ENCODE measurements at regions not wholly inside any gene's neighbourhood (a gene's known extent, or its start where the extent isn't known, plus 50 kb on each side); places are given as distances from the start of the nearest gene placed in this dataset.
A peak's percentile ranks its signal among the peaks of the same experiment; 100 is the strongest.
"Not testable (repeated sequence)": the region's sequence is repeated elsewhere in the genome, so short reads cannot be mapped to it uniquely, and the experiment has no call there.

DNA sequence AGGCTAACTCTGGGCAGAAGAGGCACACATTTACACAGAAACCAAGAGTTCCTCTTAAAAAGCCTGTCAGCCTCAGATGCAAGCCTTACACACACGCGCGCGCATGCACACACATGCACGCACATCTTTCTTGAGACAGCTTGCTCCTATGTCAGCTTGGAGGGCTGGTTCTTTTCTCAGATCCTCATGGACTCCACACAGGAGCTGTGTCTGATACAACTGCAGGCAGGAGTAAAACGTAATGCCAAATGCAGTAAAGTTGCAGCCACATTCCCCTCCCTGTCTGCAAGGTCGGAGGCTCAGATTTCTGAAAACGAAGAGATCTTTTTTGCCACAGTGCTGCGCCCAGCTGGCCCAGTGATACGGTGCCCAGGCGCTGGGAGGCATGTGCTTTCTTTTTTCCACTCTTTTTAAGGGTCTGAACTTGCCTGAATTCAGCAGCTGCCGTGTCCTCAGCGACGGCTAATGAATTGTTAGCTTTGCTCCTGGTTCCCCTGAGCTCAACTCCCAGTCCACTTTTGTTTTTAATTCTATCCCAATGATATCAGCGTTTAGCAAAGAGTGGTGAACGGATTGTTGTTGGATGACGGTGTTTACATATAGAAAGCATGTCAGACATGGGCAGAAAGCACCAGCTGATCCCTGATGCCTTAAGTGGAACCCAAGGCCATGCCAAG, 72.9 kb upstream of the FOXN3 start:
- DNase-seq (ENCODE audit: low spot score), result peak; percentile 29

DNA sequence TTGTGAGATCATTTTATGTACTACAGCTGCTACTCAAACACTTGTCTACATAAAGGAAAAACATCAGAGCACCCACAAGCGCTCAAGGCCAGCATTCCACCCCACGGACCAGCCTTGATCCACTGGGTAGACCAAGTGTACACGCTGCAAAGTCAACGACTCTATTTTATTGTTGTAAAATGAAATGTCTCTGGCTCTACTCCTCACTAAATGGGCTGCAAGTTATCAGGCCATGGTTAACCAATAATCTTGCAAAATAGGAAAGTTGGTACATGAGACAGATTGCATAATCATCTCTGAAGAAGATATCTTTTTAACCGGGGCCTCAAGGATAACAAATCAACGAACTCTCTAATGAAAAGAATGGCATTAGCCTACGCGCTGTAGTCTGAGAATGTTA, 69.9 kb upstream of the FOXN3 start:
- DNase-seq (ENCODE audit: low spot score), result no peak

DNA sequence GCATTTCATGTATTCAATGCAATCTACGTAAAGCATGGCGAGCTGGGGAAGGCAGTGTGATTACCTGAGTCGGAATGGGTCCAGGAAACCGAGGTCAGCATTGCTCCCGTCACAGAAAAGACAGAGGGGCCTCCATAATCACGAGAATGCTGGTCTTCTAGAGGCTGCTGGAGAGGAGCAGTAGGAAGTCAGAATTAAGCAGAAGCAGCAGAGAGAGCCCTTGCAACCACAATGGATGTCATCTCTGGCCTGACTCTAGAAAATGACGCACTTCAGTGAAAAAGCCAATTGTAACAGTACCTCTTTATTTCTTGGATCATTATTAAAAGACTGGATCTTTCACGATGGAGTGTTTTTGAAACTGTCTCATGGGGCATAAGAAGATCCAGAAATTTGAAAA, 69.5 kb upstream of the FOXN3 start:
- DNase-seq (ENCODE audit: low spot score), result no peak

DNA sequence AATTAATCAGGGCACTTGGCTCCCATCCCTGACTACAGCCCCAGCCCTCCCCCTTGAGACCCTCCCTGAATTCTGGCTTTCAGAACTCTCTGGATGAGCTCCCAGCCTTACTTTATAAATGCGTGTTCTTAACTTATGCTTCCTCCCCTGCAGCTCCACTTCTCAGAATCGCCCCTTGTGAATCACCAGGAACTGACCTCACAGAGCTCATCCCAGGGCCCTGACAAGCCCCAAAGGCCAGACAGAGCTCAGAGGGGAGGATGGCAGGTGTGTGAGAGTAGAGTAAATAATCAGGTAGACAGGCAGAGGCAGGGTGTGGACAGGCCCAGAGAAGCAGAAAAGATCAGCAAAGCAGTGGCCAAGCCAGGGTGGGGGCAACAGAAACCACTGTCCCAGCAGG, 68.2 kb upstream of the FOXN3 start:
- DNase-seq (ENCODE audit: low spot score), result no peak

DNA sequence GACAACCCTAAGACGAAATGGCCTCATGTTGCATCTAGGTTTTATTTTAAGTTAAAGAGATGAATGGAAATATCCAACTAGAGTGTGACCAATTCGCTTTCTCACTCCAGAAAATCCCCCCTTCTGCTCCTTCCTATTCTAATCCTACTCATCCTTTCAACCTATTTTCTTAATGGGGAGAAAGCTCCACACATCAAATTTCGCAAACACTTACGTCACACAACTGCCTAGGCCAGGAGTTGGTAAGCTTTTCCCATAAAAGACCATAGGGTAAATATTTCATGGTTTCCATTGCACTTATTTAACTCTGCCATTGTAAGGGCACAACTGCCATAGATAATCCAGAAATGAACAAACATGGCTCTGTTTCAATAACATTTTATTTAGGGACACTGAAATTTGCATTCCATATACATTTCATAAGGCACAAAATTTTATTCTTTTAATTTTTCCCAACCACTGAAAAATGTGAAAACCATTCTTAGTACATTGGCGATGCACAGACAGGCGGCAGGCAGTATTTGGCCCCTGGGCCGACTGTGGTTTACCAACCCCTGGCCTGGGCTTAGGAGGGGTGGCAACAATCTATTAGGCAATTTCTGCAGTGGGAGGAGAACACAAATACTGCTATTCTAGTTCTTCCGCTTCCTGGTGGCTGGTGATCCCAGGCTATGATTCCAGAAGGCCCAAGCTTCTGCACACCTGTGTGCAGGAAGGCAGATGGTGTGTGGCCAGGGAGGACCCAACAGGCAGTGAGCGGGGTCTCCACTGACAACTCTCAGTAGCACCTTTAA, 67.2 kb upstream of the FOXN3 start:
- no peak for DNase-seq (ENCODE audit: low spot score)

DNA sequence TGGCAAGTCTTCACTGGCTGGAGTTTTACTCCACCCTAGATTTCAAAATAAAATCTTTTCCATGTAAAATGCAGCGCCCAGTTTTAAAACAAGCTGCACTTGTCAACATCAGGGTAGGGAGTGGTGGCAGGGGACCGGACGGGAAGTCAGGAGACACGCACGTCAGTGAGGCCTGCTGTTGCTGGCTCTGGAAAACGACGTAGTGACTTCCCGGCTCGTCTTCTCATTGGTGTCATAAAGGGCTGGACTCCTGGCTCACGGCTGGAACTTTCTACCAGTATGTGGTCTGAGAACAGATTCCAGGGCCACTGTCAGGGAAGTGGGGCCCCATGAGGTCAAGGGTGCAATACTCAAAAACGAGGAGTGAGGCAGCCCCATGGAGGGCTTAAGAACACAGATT, 64.2 kb upstream of the FOXN3 start:
- no peak for DNase-seq (ENCODE audit: low spot score)

DNA sequence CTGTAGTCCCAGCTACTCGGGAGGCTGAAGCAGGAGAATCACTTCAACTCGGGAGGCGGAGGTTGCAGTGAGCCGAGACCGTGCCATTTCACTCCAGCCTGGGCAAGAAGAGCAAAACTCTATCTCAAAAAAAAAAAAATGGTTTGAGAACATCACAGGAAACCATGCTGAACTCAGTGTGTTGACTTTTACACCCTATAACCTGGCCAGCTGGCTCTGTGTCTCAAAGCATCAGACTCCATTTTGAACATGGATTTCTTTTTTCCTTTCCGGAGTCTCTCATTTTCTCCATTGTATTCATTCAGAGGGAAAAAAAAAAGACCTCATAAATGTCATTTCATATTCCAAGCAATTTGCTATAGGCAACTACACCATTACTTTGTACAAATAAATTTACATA, 63.2 kb upstream of the FOXN3 start:
- no peak for DNase-seq (ENCODE audit: low spot score)

DNA sequence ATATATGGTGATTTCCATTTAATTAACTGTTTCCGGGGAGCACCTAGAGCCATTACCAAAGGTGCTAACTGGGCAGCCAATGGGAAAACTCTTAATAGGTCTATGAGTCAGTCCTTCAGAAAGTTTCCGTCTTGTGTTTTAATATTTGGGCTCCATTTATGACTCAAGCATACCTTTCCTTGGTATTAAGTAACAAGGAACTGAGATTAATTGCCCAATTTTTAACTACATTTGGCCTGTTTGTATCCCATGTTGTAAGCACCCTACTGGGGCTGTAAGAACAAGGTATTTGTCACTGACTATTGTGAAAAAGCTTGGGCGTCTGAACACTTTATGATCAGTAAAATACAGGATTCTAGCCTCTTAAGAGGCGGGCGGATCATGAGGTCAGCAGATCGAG, 62.8 kb upstream of the FOXN3 start:
- DNase-seq (ENCODE audit: low spot score), result no peak

DNA sequence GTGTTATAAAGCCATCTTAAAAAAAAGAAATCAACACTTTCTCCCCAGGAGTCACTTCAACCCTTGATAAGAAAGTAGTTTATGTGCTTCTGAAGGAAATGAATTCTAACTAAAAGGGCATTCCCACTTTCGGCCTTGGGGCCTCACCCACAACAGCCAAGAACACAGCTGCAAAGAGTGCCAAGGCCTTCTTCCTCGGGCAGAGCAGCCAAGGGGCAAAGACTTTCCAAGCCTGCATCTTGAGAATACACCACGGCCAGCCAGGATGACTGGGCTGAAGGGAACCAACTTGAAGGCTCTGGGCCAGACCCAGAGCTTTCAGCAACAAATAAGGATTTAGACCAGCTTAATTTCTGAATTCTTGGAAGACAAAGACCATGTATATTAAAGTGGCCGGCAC, 60.4 kb upstream of the FOXN3 start:
- no peak for DNase-seq (ENCODE audit: low spot score)

DNA sequence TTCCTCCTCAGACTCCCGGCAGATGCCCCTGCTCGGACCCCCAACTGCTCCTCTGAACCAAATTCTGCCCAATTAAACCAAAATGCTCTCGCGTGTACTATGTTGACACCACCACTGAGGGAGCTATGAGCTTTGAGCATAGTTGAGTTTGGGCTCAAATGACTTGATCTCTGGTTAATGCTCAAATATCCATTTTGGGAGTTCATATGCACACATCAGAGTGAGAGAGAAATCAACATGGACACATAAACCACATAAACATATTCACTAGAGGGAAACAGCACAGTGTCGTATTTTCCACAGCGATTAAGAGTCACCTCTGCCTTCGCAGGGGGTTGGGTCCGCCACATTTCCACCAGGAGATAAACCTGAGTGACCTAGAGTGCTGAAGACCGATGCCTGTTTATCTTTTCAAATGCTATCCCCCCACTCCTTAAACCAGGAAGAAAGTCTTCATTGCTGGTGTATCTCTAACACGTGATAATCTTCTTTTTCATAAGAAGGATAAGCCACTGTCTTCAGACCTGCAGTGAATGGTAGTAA, 59.4 kb upstream of the FOXN3 start:
- DNase-seq (ENCODE audit: low spot score), result no peak

DNA sequence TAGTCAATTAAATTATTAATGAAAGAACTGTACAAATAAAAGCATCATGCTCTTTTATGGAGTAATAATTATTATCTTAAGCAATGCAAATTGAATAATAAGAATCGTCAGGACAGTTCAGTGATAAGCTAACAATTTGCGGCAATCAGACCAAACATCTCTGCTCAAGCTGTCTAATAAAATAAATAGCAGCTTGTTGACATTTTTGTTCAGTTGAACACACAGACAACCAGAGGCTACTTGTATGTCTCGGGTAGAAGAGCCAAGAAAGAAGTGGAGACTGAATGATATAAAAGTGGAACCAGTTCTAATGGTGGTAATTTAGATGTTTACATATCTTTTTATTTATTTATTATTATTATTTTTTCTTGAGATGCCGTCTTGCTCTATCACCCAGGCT, 57.4 kb upstream of the FOXN3 start:
- DNase-seq (ENCODE audit: low spot score), result no peak

DNA sequence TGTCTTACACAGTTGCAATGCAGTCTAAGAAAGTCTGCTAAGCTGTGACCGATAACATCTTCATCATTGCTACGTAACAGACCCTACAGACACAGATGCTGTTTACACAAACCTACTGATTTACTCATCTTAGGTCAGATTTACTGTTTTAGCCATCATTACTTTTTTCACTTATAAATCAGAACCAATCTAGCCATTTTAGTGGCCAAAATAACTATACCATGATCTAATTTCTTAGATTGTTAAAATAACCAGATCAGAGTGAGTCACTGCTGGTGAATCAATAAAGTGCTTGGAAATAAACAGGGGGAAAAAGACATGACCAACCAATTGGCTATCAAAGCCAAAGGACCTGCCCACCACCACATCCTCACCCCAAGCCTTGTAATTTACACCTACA, 57.0 kb upstream of the FOXN3 start:
- peak; percentile 15 for DNase-seq (ENCODE audit: low spot score)

DNA sequence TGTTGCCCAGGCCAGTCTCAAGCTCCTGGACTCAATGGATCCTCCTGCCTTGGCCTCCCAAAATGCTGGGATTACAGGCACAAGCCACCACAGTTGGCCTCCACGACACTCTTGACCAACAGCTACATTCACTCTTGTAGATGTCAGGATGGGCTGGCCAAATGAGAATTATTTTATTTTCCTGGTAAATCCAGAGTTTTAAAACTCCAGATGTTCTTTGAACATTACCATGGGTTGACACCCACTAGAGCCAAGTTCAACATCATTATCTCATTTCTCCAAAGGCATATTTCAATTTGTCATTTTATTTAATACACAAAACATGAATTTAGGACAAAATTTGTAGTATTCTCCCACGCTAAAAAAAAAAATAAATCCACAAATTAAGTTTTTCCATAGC, 56.5 kb upstream of the FOXN3 start:
- no peak for DNase-seq (ENCODE audit: low spot score)

DNA sequence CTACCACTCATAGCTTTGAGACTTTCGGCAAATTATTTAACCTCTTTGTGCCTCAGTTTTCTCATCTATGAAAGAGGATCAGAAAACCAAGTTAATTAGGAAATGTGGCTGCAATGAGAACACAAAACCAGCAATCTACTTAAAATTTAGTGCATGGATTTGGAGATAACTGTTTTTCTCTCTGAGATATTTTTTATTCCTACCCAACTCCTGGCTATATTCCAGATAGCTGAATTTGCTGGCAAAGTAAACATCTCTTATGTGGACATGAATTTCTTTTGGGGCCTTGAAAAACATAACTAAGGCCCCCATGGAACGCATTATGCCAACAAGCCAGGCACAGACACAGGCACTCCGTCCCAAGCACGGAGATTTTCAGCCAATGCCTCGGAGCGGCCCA, 53.4 kb upstream of the FOXN3 start:
- DNase-seq (ENCODE audit: low spot score), result no peak

DNA sequence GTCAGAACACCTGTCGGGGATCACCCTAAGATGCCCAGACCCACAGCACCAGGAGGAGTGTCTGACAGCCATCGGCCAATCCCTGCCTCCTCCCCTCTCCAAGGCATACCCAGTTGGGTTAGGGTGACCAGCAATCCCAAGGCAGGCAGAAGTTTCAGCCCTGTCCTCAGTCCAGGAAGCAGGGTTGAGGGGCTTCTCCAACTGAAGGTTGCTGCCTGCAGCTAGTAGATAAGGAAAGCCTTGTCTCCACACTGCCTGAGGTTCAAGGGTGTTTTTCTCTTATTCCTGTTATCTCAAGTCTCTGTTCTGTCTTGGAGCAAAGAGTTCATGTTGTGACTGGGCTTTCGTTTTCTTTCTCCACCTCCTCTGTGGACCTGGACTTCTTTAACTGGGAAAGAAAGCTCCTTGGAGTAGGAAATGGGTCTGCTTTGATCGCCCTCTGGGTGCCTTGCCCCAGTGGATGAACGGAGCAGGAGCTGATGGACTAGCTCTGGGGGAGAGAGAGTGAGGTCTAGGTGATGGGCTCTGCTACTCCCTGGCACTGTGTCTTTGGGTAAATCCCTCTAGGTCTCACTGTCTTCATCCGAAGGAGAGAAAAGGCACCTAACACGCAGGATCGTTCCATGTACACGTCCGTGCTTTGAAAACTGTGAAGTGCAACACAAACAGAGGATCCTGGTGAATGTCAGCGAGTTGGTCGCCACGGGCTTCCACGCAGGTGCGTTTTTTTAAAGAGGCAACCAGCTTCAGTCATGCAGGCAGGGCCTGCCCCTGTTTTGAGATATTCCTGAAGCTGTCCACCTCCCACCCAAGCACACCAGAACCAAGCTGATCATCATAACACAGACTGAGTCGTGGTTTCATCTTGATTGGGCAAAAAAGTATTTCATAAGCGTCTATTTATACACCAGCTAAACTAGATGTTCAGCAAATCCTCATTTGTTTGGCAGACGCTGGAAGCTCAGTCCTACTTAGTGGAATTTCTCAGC, 52.5 kb upstream of the FOXN3 start:
- no peak for DNase-seq (ENCODE audit: low spot score)

DNA sequence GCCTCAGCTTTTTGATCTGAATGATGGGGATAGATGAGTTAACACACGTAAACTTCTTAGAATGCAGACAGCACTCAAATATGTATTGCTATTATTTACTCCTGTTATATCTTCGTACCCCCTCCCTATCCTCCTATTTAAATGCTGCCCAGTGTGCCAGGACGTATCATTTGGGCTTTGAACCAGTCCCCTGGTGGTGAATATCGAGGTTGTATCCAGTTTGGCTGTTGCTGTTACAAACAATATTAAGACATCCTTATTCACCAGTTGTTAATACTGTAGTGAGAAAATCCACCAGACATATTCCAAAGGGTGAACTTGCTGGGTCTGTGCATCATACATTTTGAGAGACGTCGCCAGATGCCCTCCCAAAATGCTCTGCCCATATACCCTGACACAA, 51.5 kb upstream of the FOXN3 start:
- no peak for DNase-seq (ENCODE audit: low spot score)

DNA sequence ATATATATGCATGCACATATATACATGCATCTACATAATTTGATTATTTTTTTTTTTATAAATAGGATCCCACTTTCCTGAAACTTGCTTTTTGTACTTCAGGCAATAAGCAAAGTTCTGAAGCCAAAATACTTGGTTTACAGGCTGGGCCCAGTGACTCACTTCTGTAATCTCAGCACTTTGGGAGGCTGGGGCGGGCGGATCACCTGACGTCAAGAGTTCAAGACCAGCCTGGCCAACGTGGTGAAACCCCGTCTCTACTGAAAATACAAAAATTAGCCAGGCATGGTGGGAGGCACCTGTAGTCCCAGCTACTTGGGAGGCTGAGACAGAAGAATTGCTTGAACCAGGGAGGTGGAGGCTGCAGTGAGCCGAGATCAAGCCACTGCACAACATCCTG, 51.0 kb upstream of the FOXN3 start:
- DNase-seq (ENCODE audit: low spot score), result not testable (repeated sequence)

DNA sequence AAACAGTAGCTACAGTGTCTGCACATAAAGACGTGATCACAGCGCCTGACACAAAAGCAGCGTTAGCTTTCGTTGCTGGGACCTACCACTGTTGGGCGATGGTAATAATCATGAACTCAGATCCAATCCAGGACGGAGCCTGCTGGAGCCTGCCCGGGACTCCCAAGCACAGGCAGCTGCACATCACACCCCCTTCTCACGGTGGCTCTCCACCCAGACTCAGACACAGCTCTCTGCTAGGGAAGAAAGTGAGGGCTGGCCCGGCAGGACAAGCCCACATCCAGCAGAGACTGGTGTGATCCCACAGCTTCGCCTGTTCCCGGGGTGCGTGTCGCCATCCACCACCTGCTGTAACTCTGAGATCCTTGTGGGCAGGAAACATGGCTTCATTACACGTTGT, 49.9 kb upstream of the FOXN3 start:
- no peak for DNase-seq (ENCODE audit: low spot score)

All from AG08396 (cell line).